ENCODE measurements at regions not wholly inside any gene's neighbourhood (a gene's known extent, or its start where the extent isn't known, plus 50 kb on each side); places are given as distances from the start of the nearest gene placed in this dataset.
"Not testable (repeated sequence)": the region's sequence is repeated elsewhere in the genome, so short reads cannot be mapped to it uniquely, and the experiment has no call there.

- Mint-ChIP-seq H3K9me3 (no peaks in the 10 kb centered on the region), H3K36me3 (no peaks in the 10 kb centered on the region)
Observed at GRCh38 chr9:103522409-103522808, 527.3 kb downstream of the CYLC2 start.

DNA sequence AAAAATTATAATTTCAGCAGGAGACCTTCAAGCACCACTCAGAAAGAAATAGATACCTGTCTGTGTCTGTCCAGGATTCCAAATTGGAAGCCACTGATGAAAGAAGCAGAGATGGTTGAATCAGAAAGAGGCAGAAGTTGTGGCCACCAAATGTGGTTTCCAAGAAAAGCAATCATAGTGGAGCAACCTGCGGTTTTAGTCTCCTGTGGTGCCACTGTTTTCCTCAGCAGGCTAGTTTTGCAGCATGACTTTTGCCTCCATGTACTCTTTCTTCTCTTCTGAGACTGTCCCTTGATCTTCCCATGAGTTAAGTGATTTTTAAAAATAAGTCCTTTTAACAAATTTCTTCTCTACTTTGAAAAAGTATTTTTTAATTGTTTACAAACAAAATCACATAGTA lies 535.8 kb downstream of the CYLC2 start:
- H3K36me3 Mint-ChIP-seq = no peaks in the 10 kb centered on the region
- no peaks in the 10 kb centered on the region for H3K27me3 Mint-ChIP-seq
- ATAC-seq (ENCODE audit: low read depth) (no peak), DNase-seq (ENCODE audit: low spot score in 2 of 2) (no peak)
- no peak overlapping the region for H3K4me3 Mint-ChIP-seq
- H3K4me1 Mint-ChIP-seq = no peaks in the 10 kb centered on the region
- H3K9me3 Mint-ChIP-seq = no peaks in the 10 kb centered on the region
- H3K27ac Mint-ChIP-seq = no peak overlapping the region

More at GRCh38 chr9:103522409-103522808, 527.3 kb downstream of the CYLC2 start:
- DNase-seq (ENCODE audit: low spot score in 2 of 2) (no peak), ATAC-seq (ENCODE audit: low read depth) (no peak)
- Mint-ChIP-seq H3K4me1 (no peaks in the 10 kb centered on the region), H3K27me3 (no peaks in the 10 kb centered on the region), H3K27ac (no peak overlapping the region), H3K4me3 (no peak overlapping the region)

DNA sequence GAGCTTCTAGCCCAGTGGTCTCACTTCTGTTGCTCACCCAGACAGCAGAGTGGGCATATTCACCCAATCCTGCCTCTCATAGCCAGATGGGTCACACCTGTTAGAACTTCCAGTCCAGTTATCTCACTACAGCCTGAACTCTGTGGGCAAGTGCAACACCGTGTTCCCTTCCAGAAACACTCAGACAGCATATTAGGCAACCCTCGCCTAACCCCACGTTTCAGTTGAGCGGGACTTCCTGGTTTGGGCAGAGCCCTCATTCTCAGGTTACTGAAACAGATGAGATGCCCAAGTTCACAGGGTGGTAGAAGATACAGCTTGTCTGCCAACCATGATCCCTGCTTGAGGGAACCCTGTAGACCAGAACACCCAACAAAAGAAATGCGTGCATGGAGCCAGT lies 538.2 kb downstream of the CYLC2 start:
- Mint-ChIP-seq H3K9me3 (peaks cover 2% of the 10 kb centered on the region), H3K4me1 (no peaks in the 10 kb centered on the region), H3K27ac (no peak overlapping the region), H3K27me3 (no peaks in the 10 kb centered on the region), H3K4me3 (no peak overlapping the region), H3K36me3 (no peaks in the 10 kb centered on the region)
- ATAC-seq (ENCODE audit: low read depth) = no peak
- no peak for DNase-seq (ENCODE audit: low spot score in 2 of 2)

DNA sequence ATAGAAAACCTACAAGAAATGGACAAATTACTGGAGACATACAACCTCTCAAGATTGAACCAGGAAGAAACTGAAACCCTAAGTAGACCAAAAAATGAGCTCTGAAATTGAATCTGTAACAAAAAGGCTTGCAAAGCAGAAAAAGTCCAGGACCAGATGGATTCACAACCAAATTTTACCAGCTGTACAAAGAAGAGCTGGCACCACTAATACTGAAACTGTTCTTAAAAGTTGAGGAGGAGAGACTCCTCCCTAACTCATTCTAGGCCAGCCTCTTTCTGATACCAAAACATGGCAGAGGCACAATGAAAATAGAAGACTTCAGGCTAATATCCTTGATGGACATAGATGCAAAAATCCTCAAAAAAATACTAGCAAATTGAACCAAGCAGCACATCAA lies 542.3 kb downstream of the CYLC2 start:
- Mint-ChIP-seq H3K4me1 (no peaks in the 10 kb centered on the region), H3K27me3 (no peaks in the 10 kb centered on the region), H3K9me3 (peaks cover 7% of the 10 kb centered on the region), H3K36me3 (no peaks in the 10 kb centered on the region), H3K4me3 (no peak overlapping the region), H3K27ac (no peak overlapping the region)
- ATAC-seq (ENCODE audit: low read depth) (no peak), DNase-seq (ENCODE audit: low spot score in 2 of 2) (no peak)

DNA sequence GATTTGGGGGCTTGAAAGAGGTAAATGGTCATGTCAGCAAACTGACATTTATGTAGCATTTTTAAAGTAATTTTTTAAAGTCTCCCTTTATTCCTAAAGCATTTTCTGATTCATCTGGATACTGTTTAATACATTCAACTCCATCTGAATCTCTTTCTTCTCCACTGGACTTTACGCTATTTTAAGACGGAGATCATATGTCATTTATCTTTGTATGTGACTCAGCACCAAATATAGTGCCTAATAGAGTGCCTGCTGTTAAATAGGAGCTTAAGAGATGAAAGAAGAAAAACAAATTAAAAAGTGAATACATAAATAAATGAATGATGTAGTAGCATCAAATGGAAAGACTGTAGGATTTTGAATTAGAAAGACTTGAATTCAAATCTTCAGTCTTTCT lies 548.8 kb upstream of the SMC2 start:
- no peaks in the 10 kb centered on the region for H3K36me3 Mint-ChIP-seq
- H3K4me1 Mint-ChIP-seq = no peaks in the 10 kb centered on the region
- H3K27ac Mint-ChIP-seq = no peak overlapping the region
- no peaks in the 10 kb centered on the region for H3K27me3 Mint-ChIP-seq
- DNase-seq (ENCODE audit: low spot score in 2 of 2) (no peak), ATAC-seq (ENCODE audit: low read depth) (no peak)
- H3K4me3 Mint-ChIP-seq = no peak overlapping the region
- H3K9me3 Mint-ChIP-seq = peaks cover 1% of the 10 kb centered on the region

- Mint-ChIP-seq H3K4me3 (no peak overlapping the region), H3K36me3 (no peaks in the 10 kb centered on the region), H3K9me3 (peaks cover 6% of the 10 kb centered on the region), H3K4me1 (no peaks in the 10 kb centered on the region), H3K27me3 (no peaks in the 10 kb centered on the region), H3K27ac (no peak overlapping the region)
- ATAC-seq (ENCODE audit: low read depth) = no peak
- DNase-seq (ENCODE audit: low spot score in 2 of 2) = no peak
Observed at GRCh38 chr9:103552712-103553111, 541.4 kb upstream of the SMC2 start.

- no peaks in the 10 kb centered on the region for H3K36me3 Mint-ChIP-seq
- H3K27ac Mint-ChIP-seq = no peak overlapping the region
- no peak overlapping the region for H3K4me3 Mint-ChIP-seq
- DNase-seq (ENCODE audit: low spot score in 2 of 2) (no peak), ATAC-seq (ENCODE audit: low read depth) (no peak)
- H3K9me3 Mint-ChIP-seq = peaks cover 10% of the 10 kb centered on the region
- no peaks in the 10 kb centered on the region for H3K27me3 Mint-ChIP-seq
- no peaks in the 10 kb centered on the region for H3K4me1 Mint-ChIP-seq
Observed at GRCh38 chr9:103574056-103574455, 520.1 kb upstream of the SMC2 start.

GRCh38 chr9:103586721-103587120 lies 507.4 kb upstream of the SMC2 start:
- Mint-ChIP-seq H3K9me3 (peaks cover 10% of the 10 kb centered on the region), H3K4me1 (no peaks in the 10 kb centered on the region), H3K4me3 (no peak overlapping the region), H3K27me3 (no peaks in the 10 kb centered on the region), H3K36me3 (no peaks in the 10 kb centered on the region), H3K27ac (no peak overlapping the region)
- ATAC-seq (ENCODE audit: low read depth) (no peak), DNase-seq (ENCODE audit: low spot score in 2 of 2) (no peak)

- H3K4me1 Mint-ChIP-seq = no peaks in the 10 kb centered on the region
- no peak for ATAC-seq (ENCODE audit: low read depth)
Observed at GRCh38 chr9:103601287-103601686, 492.8 kb upstream of the SMC2 start.

DNA sequence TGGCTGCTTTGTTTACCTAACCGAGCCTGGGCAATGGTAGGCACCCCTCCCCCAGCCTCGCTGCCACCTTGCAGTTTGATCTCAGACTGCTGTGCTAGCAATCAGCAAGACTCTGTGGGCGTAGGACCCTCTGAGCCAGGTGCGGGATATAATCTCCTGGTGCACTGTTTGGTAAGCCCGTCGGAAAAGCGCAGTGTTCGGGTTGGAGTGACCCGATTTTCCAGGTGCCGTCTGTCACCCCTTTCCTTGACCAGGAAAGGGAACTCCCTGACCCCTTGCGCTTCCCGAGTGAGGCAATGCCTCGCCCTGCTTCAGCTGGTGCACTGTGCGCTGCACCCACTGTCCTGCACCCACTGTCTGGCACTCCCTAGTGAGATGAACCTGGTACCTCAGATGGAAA lies 482.2 kb upstream of the SMC2 start:
- not testable (repeated sequence) for DNase-seq (ENCODE audit: low spot score in 2 of 2); H3K4me3 Mint-ChIP-seq; H3K4me1 Mint-ChIP-seq; H3K27me3 Mint-ChIP-seq; H3K9me3 Mint-ChIP-seq; ATAC-seq (ENCODE audit: low read depth); H3K36me3 Mint-ChIP-seq; H3K27ac Mint-ChIP-seq

More at GRCh38 chr9:103601287-103601686, 492.8 kb upstream of the SMC2 start:
- Mint-ChIP-seq H3K4me3 (no peak overlapping the region), H3K36me3 (no peaks in the 10 kb centered on the region), H3K9me3 (peaks cover 10% of the 10 kb centered on the region), H3K27me3 (no peaks in the 10 kb centered on the region), H3K27ac (no peak overlapping the region)
- no peak for DNase-seq (ENCODE audit: low spot score in 2 of 2)

GRCh38 chr9:103615994-103616393 lies 478.1 kb upstream of the SMC2 start:
- no peak for DNase-seq (ENCODE audit: low spot score in 2 of 2)
- no peaks in the 10 kb centered on the region for H3K27me3 Mint-ChIP-seq
- no peaks in the 10 kb centered on the region for H3K4me1 Mint-ChIP-seq
- H3K27ac Mint-ChIP-seq = no peak overlapping the region
- ATAC-seq (ENCODE audit: low read depth) = no peak
- no peak overlapping the region for H3K4me3 Mint-ChIP-seq
- no peaks in the 10 kb centered on the region for H3K36me3 Mint-ChIP-seq
- H3K9me3 Mint-ChIP-seq = peaks cover 5% of the 10 kb centered on the region

DNA sequence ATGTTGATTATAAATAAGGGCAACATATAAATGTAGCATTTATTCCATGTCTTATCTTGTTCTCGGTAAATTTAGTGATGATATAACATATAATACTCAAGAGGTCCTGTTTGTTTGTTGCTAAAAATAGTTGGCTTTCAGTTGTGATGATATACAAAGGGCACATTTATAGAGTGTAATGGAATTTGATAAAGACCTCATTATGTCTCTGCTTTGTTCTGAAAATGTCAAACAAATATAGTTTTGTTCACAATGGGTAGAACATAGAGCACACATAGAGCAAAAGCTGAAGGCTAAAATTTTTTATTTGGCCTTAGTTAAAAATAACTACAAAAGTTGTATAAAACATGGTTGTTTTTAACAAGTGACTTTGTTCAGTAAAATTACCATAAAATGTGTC lies 477.1 kb upstream of the SMC2 start:
- Mint-ChIP-seq H3K36me3 (no peaks in the 10 kb centered on the region), H3K4me3 (no peak overlapping the region), H3K27ac (no peak overlapping the region), H3K27me3 (no peaks in the 10 kb centered on the region), H3K4me1 (no peaks in the 10 kb centered on the region), H3K9me3 (peaks cover 7% of the 10 kb centered on the region)
- no peak for ATAC-seq (ENCODE audit: low read depth)
- no peak for DNase-seq (ENCODE audit: low spot score in 2 of 2)

- DNase-seq (ENCODE audit: low spot score in 2 of 2) (no peak), ATAC-seq (ENCODE audit: low read depth) (no peak)
- peaks cover 4% of the 10 kb centered on the region for H3K4me1 Mint-ChIP-seq
- no peak overlapping the region for H3K4me3 Mint-ChIP-seq
- H3K27ac Mint-ChIP-seq = no peak overlapping the region
- no peaks in the 10 kb centered on the region for H3K36me3 Mint-ChIP-seq
- no peaks in the 10 kb centered on the region for H3K27me3 Mint-ChIP-seq
- peaks cover 2% of the 10 kb centered on the region for H3K9me3 Mint-ChIP-seq
Observed at GRCh38 chr9:103625161-103625804, 468.8 kb upstream of the SMC2 start.

- no peak overlapping the region for H3K4me3 Mint-ChIP-seq
- peaks cover 4% of the 10 kb centered on the region for H3K4me1 Mint-ChIP-seq
- DNase-seq (ENCODE audit: low spot score in 2 of 2) (no peak), ATAC-seq (ENCODE audit: low read depth) (no peak)
- peaks cover 1% of the 10 kb centered on the region for H3K9me3 Mint-ChIP-seq
- no peaks in the 10 kb centered on the region for H3K36me3 Mint-ChIP-seq
- H3K27ac Mint-ChIP-seq = no peak overlapping the region
- no peaks in the 10 kb centered on the region for H3K27me3 Mint-ChIP-seq
Observed at GRCh38 chr9:103627731-103628130, 466.4 kb upstream of the SMC2 start.

DNA sequence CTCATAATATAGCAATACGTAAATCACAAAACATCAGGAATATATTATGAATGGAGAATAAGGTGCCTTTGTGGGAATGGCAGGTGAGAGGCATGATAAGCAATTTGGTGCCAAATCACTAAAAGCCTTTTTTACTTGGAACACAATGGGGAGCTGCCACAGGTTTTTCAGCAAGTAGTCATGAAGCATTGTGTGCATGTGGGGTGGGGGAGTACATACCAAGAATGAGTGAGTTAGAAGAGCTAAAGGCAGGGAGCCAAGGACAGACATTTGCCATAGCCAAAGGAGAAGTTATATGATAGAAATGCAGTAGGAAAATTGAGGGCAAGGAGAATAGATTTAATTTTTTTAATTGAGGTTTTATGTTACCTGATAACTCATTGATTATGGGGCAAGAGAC lies 445.0 kb upstream of the SMC2 start:
- DNase-seq (ENCODE audit: low spot score in 2 of 2) (no peak), ATAC-seq (ENCODE audit: low read depth) (no peak)
- Mint-ChIP-seq H3K4me1 (no peaks in the 10 kb centered on the region), H3K36me3 (no peaks in the 10 kb centered on the region), H3K27ac (no peak overlapping the region), H3K27me3 (no peaks in the 10 kb centered on the region), H3K9me3 (peaks cover 1% of the 10 kb centered on the region), H3K4me3 (no peak overlapping the region)
